HG03558 (cell line): ENCODE measurements at regions not wholly inside any gene's neighbourhood (a gene's known extent, or its start where the extent isn't known, plus 50 kb on each side); places are given as distances from the start of the nearest gene placed in this dataset.

Experiments used
- ATAC-seq: cut with Tn5 transposase; IDR thresholded peaks from one replicate; pipeline ENCODE4 v1.9.1; 2021; ENCODE audit warnings: moderate number of reproducible peaks; ENCODE audit not compliant: unreplicated experiment; ENCODE audit errors: extremely low read depth

DNA sequence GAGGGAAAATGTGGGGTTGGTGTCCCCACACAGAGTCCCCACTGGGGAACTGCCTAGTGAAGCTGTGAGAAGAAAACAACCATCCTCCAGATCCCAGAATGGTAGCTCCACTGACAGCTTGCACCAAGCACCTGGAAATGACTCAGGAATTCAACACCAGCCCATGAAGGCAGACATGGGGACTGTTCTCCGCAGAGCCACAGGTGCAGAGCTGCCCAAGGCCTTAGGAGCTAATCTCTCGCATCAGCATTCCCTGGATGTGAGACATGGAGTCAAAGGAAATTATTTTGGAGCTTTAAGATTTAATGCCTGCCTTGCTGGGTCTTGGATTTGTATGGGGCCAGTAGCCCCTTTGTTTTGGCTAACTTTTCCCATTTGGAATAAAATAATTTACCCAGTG is 367.9 kb downstream of the FAM133A start:
- no peak for ATAC-seq

DNA sequence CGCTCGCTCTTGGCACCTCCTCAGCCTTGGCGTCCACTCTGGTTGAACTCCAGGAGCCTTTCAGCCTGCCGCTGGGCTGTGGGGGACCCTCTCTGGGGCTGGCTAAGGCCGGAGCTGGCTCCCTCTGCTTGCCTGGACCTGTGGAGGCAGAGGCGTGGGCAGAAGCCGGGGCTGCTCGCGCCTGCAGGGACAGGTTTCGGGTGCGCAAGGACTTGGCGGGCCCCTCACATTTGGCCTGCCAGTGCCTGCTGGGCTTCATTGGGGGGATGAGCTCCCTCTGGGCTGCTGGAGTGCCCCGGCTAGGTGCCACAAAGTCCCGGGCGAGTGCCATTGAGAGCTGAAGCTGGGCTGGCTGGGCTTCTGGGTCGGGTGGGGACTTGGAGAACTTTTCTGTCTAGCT is 371.7 kb downstream of the FAM133A start:
- no peak for ATAC-seq

DNA sequence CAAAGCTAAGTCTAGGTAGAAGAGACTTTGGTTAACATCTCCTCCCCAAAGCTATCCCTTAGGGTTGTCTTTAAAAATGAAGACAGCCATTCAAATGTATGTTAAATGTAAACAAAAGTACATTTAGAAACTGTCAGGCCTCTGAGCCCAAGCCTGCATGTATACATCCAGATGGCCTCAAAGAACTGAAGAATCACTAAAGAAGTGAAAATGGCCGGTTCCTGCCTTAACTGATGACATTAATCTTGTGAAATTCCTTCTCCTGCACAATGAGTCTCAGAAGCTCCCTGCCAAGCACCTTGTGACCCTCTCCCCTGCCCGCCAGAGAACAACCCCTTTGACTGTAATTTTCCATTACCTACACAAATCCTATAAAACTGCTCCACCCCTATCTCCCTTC is 377.9 kb downstream of the FAM133A start:
- no peak for ATAC-seq

DNA sequence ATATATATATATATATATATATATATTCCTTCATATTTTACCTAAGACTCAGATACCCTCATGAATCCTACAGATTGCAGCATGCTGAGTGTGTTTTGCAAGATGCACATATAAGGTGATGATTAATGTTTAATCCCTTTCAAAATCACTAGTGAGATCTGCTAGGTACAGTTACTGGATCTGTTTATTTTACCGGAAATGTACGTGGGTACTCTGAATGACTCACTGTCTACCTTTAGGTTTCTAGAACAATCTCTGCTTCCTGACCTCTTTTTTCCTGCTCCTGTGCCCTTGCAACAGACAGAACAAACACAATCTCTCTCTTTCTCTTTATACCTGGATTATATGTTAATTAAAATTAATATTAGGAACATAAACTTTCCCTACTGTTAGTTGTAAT is 379.6 kb downstream of the FAM133A start:
- no peak for ATAC-seq

DNA sequence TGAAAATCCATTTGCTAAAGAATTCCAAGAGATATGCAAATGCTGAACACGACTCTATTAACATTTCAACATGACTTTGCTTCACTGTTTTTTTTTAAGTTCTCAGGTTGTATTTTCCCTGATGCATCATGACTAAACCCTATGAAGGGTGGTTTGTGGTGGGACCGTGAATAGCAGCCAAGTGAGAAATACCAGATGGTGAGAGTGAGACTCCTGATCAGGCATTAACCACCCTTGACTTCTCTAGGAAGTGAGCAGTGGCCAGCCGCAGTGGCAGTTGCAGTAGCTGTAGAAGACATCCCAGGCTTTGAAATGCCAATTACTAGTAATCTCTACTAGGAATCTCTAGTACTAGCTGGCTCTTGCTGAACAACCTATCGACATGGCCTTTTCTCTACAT is 383.4 kb downstream of the FAM133A start:
- no peak for ATAC-seq

DNA sequence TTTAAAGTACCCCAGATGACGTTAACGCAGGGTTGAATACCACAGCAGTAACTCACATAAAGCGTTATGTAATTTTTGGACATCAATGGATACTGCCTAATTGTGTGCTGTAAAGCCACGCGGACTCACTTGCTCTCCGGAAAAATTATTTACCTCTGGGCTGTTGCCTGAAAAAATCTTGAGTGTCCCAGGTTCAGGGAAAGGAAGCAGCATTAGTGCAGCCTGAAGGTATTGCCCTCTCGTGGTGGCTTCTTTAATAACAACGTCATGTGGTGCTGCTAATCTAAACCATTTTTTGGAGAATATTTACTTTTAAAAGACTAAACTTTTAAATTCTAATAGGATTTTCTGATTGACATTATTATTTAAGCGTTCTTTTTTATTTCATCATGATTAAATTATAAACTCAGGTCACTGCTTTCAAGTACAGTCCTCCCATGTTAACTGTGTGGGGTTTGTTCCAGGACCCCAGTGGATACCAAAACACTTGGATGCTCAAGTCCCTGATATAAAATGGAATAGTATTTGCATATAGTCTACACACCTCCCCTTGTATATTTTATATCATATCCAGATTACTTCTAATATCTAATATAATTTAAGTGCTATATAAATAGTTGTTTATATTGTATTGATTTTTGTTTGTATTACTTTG is 384.8 kb downstream of the FAM133A start:
- no peak for ATAC-seq

DNA sequence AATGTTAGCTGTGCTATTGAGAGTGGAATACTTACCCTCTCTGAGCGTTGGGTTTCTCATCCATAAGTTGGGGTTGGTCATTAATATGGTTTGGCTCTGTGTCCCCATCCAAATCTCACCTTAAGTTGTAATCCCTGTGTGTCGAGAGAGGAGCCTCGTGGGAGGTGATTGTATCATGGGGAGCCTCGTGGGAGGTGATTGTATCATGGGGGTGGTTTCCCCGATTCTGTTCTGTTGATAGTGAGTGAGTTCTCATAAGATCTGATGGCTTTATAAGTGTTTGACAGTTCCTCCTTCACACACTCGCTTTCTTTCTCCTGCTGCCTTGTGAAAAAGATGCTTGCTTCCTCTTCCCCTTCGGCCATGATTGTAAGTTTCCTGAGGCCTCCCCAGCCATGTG is 391.1 kb downstream of the FAM133A start:
- ATAC-seq = no peak

DNA sequence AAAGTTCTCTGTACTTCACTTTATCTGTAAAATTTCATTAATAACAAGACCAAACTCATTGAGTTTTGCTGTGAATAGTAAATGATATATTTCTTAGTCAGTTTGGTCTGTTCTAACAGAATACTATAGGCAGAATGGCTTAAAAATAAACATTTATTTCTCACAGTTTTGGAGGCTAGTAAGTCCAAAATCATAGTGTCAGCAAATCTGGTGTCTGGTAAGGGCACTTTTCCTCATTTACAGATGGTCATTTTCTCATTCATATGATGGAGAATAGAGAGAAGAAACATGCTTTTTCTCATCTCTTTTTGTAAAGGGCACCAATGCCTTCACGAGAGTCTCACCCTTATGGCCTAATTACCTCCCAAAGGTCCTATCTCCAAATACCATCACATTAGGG is 415.1 kb downstream of the FAM133A start:
- ATAC-seq = no peak

DNA sequence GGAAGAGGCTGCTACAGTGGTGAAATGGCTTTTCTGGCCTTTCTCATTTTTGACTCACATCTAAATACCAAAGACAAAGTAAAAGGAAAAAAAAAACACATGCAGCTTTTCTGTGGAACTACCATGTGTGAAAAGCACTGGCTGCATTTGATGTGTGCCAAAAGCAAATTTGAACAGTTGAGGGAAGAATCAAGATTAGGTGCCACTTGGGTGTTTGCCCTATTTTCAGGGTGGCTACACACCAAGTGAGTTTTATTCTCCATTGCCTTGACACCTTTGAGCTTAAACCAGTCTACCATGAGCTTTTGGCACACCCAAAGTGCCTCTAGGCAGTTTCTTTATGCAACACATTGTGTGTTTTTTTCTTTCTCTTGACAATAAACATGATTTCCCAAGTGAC is 423.9 kb downstream of the FAM133A start:
- no peak for ATAC-seq

DNA sequence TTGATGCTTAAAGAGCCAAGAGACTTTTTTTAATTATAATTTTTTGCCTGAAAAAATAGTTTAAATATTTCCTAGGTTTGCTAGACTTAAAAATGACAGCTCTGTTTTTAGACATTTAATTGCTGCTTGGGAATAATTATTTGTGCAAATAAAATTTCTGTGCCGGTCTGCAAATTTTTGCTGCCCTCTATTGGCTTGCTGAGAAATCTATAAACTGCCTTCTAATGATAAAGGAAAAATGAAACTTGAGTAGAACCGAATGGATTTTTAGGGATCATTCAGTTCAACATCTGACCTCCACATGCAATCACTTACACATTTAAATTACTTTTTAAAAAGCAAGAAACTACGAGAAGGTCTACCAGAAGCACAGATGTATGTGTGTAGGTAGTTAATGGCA is 434.0 kb downstream of the FAM133A start:
- ATAC-seq = no peak

DNA sequence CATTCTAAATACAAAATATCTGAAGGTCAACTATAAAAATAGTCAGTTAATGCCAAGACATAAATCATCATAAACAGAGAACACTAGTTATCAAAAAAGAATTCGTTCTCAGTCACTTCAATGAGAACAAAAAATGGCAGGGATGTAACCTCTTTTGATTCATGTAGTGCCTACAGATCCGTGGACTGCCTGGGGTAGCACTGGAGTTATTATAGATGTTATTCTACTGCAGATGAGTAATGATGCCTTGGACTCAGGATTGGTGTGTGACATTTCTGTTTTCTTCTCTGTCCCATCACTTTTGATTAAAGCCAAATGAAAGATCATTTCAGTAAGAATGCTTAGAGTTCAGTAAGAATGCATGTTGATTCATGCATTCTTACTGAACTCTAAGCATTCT is 440.4 kb downstream of the FAM133A start:
- ATAC-seq = no peak

DNA sequence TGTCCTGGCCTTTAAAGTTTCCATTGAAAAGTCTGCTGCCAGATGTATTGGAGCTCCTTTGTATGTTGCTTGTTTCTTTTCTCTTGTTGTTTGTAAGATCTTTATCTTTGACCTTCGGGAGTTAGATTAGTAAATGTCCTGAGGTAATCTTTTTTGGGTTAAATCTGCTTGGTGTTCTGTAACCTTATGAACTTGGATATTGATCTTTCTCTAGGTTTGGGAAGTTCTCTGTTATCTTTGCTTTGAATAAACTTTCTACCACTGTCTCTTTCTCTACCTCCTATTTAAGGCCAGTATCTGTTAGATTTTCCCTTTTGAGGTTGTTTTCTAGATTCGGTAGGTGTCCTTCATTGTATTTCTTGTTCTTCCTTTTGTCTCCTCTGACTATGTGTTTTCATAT is 447.8 kb downstream of the FAM133A start:
- no peak for ATAC-seq

DNA sequence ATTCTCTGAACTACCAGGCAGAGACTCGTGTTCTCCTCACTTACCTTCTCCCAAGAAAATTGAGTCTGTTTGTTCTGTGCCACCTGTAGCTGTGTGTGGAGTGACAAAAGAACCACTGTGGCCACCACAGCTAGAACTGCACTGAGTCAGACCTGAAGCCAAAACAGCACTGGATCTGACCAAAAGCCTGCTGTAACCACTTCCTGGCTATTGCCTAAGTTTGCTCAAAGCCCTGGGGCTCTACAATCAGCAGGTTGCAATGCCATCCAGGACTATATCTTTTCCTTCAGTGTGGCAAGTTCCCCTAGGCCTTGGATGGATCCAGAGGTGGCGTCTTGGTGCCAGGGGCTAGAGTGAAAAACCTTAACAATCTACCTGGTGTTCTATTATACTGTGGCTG is 449.1 kb downstream of the FAM133A start:
- no peak for ATAC-seq

DNA sequence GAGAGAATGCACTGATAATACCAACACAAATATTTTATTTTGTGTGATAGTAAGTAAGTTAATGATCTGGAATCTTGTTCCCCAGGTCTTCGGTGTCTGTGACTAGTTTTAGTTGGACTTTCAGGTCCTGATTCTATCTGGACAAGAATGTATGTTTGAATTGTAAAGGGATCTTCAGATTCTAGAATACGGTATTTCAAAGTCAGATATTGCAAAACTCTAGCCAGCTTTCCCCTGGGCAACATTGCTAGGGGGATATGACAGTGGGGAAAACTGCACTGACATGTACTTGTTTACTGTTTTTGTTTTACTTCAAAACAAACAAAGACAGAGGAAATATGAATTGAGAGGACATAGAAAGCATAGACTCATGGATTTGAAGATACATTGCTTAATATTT is 489.0 kb downstream of the FAM133A start:
- ATAC-seq = no peak

DNA sequence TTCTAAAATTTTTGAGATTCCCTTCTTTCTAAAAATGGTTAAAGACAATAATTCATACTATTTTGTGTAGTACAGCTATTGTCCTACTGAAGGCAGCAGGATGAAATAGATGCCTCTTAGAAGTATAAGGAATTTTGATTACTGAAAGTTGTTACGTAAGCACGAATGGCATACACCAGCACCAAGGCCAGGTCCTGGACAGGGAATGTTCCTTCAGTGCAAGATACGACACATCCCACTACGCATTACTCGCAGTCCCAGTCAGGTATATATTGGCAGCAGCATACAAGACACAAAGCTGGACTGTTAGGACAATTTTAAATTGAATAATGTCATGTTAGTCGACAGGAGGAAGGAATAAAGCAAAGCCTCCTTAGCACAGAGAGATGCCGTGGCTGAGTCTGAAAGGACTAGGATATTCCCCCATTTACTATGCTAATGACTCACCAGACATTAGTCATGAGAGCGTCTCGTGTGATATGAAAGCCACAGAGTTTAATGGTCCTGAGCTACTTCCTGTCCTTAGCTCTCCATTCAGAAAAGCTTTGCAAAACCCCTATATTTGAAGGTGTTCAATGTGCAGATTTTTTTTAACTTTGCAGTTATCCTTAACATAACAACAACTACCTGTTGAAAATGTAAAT is 504.3 kb downstream of the FAM133A start:
- ATAC-seq = no peak

DNA sequence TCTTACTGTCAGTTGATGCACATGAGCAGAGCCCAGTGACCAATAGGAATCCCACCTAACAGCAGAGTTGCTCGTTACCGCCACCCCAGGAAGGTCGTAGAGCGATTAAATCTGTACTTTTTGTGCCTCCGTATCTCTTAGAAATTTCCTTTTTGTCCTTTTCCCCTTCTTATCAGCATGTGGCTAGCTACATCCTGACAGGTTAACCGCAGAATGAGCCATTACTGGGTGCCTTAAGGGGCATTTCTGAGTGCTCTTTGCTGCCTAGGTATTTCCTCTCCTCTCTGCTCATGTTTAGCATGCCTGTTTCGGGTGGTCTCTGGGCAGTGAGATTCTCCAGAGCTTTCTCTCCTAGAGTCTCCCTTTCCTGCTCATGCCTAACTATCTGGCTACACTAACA is 530.5 kb downstream of the FAM133A start:
- ATAC-seq = no peak

DNA sequence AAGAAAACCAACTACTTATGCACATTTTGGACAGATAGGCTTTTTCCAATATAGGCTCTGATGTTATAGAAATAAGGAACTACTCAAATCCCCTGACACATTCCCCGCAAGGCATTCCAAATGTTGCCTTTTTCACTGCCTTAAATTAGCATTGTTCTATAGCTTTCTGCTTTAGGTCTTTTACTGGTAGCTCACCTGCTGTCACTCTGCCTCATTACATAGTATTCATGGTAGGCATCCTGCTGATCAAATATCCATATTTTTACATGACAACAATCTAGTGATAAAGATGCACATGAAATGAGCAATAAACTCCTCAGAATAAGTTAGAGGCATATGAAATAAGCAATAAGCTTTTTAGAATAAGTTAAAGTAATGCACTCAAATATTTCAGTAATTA is 542.7 kb downstream of the FAM133A start:
- ATAC-seq = no peak

DNA sequence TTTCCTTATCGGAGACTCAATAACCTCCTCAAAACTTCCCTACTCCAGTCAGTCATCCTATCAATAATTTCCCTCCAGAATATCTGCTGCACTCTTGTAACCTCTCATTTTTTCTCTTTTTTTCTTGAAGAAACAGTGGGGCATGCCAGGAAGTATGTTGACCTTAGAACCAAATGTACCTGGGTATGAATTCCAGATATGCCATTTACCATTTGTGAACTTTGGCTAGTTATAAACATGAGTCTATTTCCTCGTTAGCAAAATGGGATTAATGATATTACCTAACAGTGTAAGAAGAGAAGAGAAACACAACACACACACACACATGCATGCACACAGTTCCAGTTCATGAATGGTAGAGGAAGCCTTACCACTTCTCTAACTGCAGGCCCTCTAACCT is 578.2 kb downstream of the FAM133A start:
- ATAC-seq = no peak

DNA sequence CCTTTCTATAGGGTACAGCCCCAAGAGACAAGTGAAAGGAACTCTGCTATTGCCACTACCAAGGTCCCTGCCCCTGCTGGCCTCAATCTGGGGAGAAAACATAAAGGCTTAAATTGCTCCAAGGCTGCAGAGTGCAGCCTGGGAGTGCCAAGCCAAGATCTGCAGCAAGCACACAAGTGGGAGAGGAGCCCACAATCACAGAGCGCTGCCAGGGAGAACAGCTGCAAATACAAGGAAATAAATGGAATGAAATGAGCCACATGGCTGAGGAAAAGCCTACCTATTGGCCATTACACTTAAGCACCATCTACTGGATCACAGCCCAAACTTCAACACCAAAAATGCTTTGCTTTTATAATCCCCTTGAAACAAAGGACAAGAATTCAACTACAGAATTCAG is 582.4 kb downstream of the FAM133A start:
- ATAC-seq = no peak

DNA sequence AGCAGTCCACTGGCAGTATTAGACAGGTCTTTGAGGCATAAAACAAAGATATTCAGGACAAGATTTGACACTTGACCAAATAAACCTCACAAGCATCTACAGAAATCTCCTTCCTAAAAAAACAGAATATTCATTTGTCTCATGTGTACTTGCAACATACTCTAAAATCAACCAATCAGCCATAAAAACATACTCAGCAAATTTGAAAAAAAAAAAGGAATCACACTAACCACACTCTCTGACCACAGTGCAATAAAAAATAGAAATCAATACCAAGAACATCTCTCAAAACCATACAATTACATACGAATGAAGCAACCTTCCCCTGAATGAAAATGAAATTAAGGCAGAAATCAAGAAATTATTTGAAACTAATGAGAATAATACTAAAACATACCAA is 591.3 kb downstream of the FAM133A start:
- ATAC-seq = no peak

DNA sequence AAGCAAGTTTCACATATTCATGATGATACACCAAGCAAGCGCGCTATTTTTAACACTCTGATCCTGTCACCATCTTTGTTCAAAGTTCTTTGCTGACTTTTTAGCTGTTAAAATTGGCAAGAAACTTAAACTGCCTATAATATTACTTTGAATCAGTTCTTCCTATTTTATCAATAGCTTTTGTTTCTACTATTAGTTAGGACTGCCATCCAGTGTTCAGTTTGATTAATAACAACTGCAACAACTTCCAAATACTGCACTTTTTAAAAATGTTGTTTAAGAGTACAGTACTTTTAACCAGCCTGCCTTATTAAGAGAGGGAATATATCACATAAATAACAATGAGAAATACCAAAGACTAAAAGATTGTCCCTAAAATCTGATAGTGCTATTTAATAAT is 614.3 kb downstream of the FAM133A start:
- ATAC-seq = no peak

DNA sequence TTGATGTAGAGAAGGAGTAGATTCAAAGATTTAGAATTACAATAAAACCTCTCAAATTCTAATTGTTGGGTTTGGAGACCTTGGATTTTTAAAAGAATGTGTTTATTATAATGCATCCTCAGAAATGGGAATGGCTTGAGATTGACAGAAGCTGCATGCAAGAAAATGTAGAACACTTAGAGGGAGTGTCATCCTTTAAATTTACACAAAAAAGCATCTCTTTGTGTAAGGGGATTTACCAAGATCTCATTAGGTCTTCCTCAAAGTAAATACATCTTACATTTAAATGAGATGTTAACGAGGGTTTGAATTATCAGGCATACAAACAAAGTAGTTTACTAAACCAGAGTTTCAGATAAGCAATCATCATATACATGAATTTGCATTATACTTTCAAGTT is 615.0 kb downstream of the FAM133A start:
- ATAC-seq = no peak
